Ramos (cell line): ENCODE measurements at regions not wholly inside any gene's neighbourhood (a gene's known extent, or its start where the extent isn't known, plus 50 kb on each side); places are given as distances from the start of the nearest gene placed in this dataset.

Source experiments
- in situ Hi-C: fragments of 300-500 bp; cut with MboI; formaldehyde crosslinking; loops from one replicate; pipeline ENCODE4 v1.14.3; 2022; ENCODE audit warnings: low sequenced_read_pairs; ENCODE audit not compliant: unreplicated experiment

DNA sequence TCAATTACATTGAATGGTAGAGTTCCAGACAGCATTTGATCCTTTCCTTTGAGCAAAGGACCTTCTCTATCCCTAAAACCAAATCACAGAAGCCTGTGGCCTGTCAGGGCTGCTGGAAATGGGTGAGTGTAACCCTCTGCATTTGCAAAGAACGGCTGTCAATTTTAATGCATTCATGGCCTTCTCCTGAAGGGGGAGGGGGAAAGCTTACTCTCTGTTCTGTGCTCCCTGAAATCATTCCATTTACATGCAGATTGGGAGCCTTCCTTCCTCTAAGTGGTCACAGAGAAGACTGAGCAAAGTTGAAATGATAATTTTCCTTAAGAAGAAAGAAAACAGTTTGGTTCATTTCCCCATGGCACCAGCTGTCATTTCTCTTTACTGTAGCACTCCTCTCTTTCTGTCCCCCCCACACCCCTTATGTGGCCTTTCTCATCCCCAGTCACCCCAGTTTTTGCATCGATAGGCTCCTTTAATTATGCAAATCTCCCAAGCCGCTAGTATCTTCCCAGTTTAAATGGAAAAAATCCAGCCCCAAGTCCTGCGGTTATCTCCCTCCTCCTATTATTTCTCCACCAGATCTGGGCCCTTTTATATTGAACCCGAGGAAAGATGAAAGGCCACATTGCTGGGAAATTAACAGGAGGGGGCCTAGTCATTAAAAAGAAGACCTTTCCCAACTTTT lies 109.4 kb upstream of the KIRREL3 start:
- in situ Hi-C loops: no loop called here

GRCh38 chr11:127108838-127109237 lies 108.3 kb upstream of the KIRREL3 start:
- in situ Hi-C loops: no loop called here

DNA sequence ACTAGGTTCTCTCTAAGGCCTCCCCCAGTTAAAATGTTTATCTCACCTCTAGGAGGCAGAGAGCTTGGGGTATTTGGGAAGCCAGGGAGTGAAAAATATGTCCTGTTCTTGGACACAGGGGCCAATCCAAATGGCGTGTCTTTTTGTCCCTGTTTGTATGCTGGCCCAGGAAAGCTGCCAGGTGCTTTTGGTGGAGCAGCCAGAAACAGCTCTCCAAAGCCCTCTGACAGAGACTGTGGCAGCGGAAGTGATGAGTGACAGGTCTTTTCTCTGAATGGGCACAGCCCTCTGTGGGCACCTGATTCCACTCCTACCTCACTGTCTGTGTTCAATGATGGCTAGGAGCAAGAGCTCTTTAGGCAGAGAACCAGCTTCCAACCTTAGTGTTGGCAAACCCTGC lies 106.4 kb upstream of the KIRREL3 start:
- in situ Hi-C loops: no loop called here

DNA sequence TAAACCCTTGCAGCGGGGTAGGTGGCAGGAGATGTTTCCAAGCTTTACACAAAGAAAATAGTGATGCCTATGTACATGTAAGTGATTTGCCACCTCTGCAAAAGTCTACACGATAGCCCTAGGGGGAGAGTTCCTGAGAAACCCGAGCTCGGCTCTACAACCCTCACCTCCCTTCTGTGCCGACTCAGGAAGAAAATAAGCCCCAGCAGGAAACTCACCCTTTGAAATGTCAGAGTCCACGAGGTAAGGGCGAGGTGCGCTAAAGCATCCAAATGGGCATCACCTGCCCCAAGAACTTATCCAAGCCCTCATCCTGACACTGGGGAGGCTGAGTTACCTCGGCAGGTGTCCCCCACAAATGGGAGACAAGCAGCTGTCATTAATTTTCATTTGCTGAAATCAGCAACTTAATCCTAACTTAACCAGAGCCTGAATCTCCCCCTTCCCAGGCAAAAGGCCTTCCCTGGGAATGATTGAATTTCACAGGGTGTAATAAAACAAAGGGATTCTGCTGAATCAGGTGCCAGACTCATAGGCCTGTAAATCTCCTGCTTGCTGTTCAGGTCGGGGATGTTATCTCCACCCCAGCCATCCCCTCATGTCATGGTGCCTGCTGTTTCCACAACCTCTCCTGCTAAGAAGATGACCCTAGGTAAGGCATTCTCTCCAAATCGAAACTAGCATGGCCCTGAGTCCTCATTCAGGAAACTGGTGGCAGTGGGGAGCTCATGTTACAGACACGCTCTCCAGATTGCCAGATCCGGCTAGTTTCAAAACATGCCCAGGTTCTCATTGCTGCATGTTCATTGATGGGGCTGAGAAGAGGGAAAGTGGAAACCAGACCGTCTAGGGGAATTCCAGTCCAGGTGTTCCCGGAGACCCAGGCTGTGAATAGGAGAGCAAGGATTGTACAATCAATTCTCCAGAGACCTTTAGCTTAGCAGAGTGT lies 105.3 kb upstream of the KIRREL3 start:
- in situ Hi-C loops: no loop called here

GRCh38 chr11:127103586-127104388 lies 103.2 kb upstream of the KIRREL3 start:
- in situ Hi-C loops: no loop called here

GRCh38 chr11:127098684-127099083 lies 98.1 kb upstream of the KIRREL3 start:
- in situ Hi-C loops: no loop called here

DNA sequence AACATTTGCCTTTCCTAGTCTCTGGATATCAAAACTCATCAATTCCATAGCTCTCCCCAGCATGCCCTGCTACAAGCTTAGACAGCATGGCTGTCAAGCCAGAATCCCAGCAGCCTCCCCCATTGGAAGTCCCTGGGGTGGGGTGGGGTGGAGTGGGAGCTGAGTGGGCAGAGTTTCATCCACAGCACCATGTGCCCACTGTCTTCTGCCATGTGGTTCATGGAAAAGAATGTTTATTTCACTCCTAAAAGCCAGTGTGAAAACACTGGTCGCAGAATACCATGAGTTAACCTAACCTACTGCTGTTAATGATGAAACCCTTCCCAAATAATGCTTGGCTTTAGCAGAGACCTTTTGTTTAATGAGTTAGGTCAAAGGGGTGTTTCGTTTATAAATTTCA lies 80.2 kb upstream of the KIRREL3 start:
- in situ Hi-C loops: no loop called here

- in situ Hi-C loops: no loop called here
Measured at GRCh38 chr11:127075758-127076157, 75.2 kb upstream of the KIRREL3 start.

- in situ Hi-C loops: no loop called here
Measured at GRCh38 chr11:127074151-127074761, 73.7 kb upstream of the KIRREL3 start.

DNA sequence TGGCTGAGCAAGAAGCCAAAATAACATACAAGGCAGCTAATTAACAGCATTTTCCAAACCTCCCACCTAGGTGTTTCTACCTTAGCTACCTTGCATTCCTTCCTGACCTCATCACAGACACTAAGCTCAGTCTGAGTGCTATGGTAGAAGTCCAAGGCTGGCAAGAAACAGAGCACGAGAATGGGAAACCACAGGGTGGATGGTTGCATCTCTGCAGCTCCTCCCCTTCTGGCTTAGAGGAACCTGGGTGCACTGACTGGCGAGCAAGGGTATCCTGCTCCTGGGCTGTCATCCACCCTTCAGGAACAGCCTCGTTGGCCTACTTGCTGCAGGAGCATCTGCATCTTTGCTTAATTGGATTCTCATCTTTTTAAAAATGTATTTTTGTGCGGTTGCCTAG lies 73.1 kb upstream of the KIRREL3 start:
- in situ Hi-C loops: no loop called here

DNA sequence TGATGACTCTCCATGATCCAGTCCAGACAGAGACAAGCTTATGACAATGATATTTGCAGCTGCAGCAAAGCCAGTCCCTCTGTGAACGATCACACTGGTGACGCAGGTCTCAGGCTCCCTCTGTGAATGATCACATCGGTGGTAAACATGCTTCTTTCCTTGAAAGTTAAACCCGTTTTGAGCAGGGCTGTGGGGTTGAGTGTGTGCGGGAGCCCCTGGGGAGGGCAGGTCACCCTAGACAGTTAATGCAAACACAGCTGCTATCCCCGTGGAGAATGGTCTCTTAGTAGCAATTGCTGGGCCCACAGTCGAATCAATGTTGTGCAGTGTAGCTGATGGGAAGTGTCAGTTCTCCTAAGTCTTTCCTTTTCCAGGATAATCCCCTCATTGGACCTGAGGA lies 71.0 kb upstream of the KIRREL3 start:
- in situ Hi-C loops: no loop called here

DNA sequence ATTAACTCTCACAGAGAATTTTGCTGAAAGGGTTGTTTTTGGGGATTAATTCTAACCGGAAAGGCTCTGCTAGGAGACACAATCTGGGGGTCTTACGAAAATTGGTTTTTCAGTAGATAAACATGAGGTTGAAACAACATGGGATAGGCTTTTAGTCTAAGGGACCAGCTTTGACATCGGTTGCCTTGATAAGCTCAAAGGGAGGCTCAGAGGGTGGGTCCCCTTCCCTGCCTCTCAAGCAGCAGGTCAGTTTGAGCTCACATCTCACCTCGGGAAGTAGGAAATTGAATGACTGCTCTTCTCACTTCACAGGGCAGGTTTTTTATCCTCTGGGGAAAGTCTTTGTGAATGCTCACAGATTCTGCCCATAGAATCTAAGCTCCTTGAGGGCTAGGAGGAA lies 70.2 kb upstream of the KIRREL3 start:
- in situ Hi-C loops: no loop called here

DNA sequence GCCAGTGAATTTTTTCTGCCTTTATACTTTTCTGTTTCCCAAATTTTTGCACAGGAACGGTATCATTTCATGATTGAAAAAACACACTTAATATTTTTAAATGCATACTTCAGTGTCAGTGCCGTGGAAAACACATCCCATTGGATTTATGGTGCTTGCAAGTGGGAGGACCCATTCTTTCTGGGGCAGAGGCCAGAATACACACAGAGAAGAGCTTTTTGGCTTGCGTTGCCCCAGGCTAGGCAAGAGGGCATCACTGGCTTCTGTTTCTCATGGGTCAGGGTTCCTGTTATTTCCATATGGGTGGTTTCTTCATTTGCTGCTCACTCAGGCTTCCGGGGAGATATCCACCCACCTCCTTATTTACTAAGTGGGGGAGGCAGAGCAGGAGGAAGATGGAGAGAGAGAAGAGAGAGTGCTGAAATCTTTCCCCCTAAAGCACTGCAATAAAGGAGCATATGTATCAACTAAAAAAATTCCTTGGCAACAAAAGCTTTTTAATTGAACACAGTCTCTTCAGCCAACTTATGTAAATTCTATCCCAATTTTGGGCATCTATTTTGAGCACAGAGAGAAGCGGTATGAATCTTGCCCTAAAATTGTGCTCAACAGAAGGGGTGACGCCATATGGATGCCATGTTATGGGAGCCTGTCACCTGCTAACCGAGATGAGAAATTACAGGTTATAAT lies 66.0 kb upstream of the KIRREL3 start:
- in situ Hi-C loops: no loop called here

- in situ Hi-C loops: no loop called here
Measured at GRCh38 chr11:127063241-127063640, 62.7 kb upstream of the KIRREL3 start.

- in situ Hi-C loops: no loop called here
Measured at GRCh38 chr11:127061947-127062346, 61.4 kb upstream of the KIRREL3 start.

DNA sequence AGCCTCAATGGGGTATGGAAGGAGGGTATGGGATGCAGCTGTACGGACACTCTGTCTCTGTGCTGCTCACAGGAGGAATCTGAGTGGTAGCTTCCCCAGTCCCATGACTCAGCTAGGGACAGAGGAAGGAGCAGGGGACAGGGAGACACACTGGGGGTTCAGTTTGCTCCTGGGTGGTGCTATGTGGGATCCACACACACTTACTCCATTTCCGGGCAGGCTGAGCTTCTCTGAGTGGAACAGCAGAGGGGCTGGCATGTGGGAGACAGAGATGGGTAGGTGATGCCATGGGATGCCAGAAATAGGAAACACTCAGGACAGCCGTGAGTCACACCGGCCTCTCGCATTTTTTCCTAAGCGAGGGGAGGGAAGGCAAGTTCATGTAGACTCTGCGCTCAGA lies 59.2 kb upstream of the KIRREL3 start:
- in situ Hi-C loops: no loop called here

- in situ Hi-C loops: no loop called here
Measured at GRCh38 chr11:127059286-127059685, 58.7 kb upstream of the KIRREL3 start.

GRCh38 chr11:127058524-127058923 lies 58.0 kb upstream of the KIRREL3 start:
- in situ Hi-C loops: no loop called here

DNA sequence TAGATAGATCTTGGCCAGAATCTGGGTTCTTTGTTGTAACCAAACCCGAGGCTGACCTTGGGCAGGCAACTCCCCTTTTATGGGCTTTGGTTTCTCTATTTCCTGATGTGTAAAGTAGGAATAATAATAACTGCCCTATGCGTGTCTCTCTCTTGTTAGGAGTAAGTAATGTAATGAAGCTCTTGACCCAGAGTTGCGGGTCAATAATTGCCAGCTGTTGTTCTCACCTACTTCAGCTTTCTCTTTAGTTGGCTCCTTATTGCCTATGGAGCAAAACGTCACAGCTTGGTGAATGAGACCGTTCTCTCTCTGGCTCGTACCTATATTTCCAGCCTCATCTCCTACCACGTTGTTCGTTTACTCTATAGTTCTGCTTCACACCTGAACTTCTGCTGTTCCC lies 56.6 kb upstream of the KIRREL3 start:
- in situ Hi-C loops: no loop called here
